H1 (cell line): ENCODE measurements at regions not wholly inside any gene's neighbourhood (a gene's known extent, or its start where the extent isn't known, plus 50 kb on each side); places are given as distances from the start of the nearest gene placed in this dataset.

Experiments used
- CTCF ChIA-PET: fragments of 300-600 bp; sonication (Branson Sonifier 250); formaldehyde crosslinking; loops from one replicate; lab custom pipeline; 2021; ENCODE audit not compliant: partially characterized antibody; lab: Charles Lee
- POLR2A ChIA-PET: fragments of 300-600 bp; sonication (Branson Sonifier 250); formaldehyde crosslinking; loops from one replicate; lab custom pipeline; 2021; ENCODE audit warnings: inconsistent platforms; ENCODE audit not compliant: partially characterized antibody; lab: Charles Lee
- DNase-seq, 2 experiments: peaks; one replicate each; pipeline versions ENCODE4 v3.0.0 to v3.0.0-alpha.2; 2010 to 2022; ENCODE audit warnings: low spot score in 2 of 2, low read depth in 1 of 2, mixed read lengths in 1 of 2
- FAIRE-seq: peaks from 2 replicates; lab custom pipeline; 2011; peaks lifted over from hg19 to GRCh38; lab: Jason Lieb, UNC
- H2AFZ ChIP-seq: 2 replicates; pipeline ENCODE4 v1.8.1; 2012; ENCODE audit warnings: low read length, inconsistent platforms
- H2AK5ac ChIP-seq: 2 replicates; pipeline ENCODE4 v1.6.1; 2013; ENCODE audit warnings: low read depth, low read length
- H2BK120ac ChIP-seq: replicated peaks from 2 replicates; pipeline ENCODE3; 2013; ENCODE audit warnings: low read depth, low read length, inconsistent platforms
- H2BK12ac ChIP-seq: 2 replicates; pipeline ENCODE4 v1.6.1; 2013; ENCODE audit warnings: low read depth, low read length
- H2BK15ac ChIP-seq: 2 replicates; pipeline ENCODE4 v1.6.1; 2013; ENCODE audit warnings: low read length
- H2BK20ac ChIP-seq: 2 replicates; pipeline ENCODE4 v1.6.1; 2013; ENCODE audit warnings: low read length
- H2BK5ac ChIP-seq: 2 replicates; pipeline ENCODE4 v1.6.1; 2013; ENCODE audit warnings: low read depth, low read length
- H3K14ac ChIP-seq: 2 replicates; pipeline ENCODE4 v1.6.1; 2013; ENCODE audit warnings: inconsistent platforms; ENCODE audit not compliant: insufficient read length
- H3K18ac ChIP-seq: 2 replicates; pipeline ENCODE4 v1.6.1; 2013; ENCODE audit warnings: low read length; ENCODE audit errors: extremely low read depth
- H3K23ac ChIP-seq: 2 replicates; pipeline ENCODE4 v1.6.1; 2013; ENCODE audit warnings: inconsistent platforms; ENCODE audit not compliant: insufficient read length
- H3K23me2 ChIP-seq: 2 replicates; pipeline ENCODE4 v1.6.1; 2013; ENCODE audit warnings: low read depth, low read length
- H3K27ac ChIP-seq: 2 replicates; pipeline ENCODE4 v1.6.1; 2011; ENCODE audit warnings: low read depth, low read length, inconsistent platforms
- H3K27me3 ChIP-seq, 4 experiments: replicated peaks in 1 of 4; 1 replicate in 1 of 4; 2 replicates in 3 of 4; pipeline versions ENCODE4 v1.6.1 to v1.8.1; 2011 to 2013; ENCODE audit warnings: low read length in 3 of 4, mild to moderate bottlenecking in 3 of 4, inconsistent platforms in 2 of 4, mixed read lengths in 2 of 4, moderate library complexity in 1 of 4; ENCODE audit not compliant: control insufficient read depth in 3 of 4, insufficient read depth in 3 of 4; ENCODE audit errors: extremely low read depth in 1 of 4
- H3K36me3 ChIP-seq, 4 experiments: 2 replicates each; pipeline versions ENCODE4 v1.6.1 to v1.8.1; 2011 to 2013; ENCODE audit warnings: mild to moderate bottlenecking in 4 of 4, low read length in 3 of 4, moderate library complexity in 2 of 4, control low read depth in 1 of 4, inconsistent platforms in 1 of 4; ENCODE audit not compliant: insufficient read depth in 4 of 4, control insufficient read depth in 2 of 4
- H3K4ac ChIP-seq: replicated peaks from 2 replicates; pipeline ENCODE3; 2013; ENCODE audit warnings: low read length, low read depth, mixed read lengths, inconsistent platforms; ENCODE audit not compliant: insufficient read length
- H3K4me1 ChIP-seq, 4 experiments: replicated peaks in 1 of 4; 1 replicate in 1 of 4; 2 replicates in 3 of 4; pipeline versions ENCODE4 v1.6.1 to v1.8.1; 2011 to 2013; ENCODE audit warnings: low read length in 3 of 4, inconsistent platforms in 2 of 4, mixed read lengths in 1 of 4; ENCODE audit not compliant: insufficient read depth in 4 of 4, control insufficient read depth in 3 of 4
- H3K4me2 ChIP-seq, 2 experiments: 2 replicates each; pipeline versions ENCODE4 v1.6.1 to v1.8.1; 2011 to 2013; ENCODE audit warnings: low read depth in 2 of 2, low read length in 2 of 2, control low read depth in 1 of 2, inconsistent platforms in 1 of 2, mild to moderate bottlenecking in 1 of 2; ENCODE audit not compliant: insufficient read depth in 1 of 2
- H3K4me3 ChIP-seq, 4 experiments: fragments of 200-600, 300-600 bp in 1 of 4; sonication (generic), shearing (Covaris generic), sonication (Bioruptor Twin) in 1 of 4; 2 replicates each; pipeline versions ENCODE4 v1.5.1 to v1.8.1; 2011 to 2016; ENCODE audit warnings: low read length in 4 of 4, low read depth in 3 of 4, control low read depth in 2 of 4, inconsistent platforms in 2 of 4, mild to moderate bottlenecking in 2 of 4, mixed read lengths in 1 of 4, moderate library complexity in 1 of 4; ENCODE audit not compliant: insufficient read depth in 2 of 4; ENCODE audit errors: extremely low read depth in 1 of 4
- H3K56ac ChIP-seq: replicated peaks from 2 replicates; pipeline ENCODE3; 2013; ENCODE audit warnings: low read depth, mild to moderate bottlenecking, mixed read lengths, low read length, inconsistent platforms; ENCODE audit not compliant: insufficient read length
- H3K79me1 ChIP-seq: 2 replicates; pipeline ENCODE4 v1.6.1; 2013; ENCODE audit warnings: low read depth, low read length, control low read depth
- H3K79me2 ChIP-seq, 2 experiments: 2 replicates each; pipeline versions ENCODE4 v1.6.1 to v1.8.1; 2012 to 2013; ENCODE audit warnings: low read length in 2 of 2, mild to moderate bottlenecking in 2 of 2, inconsistent platforms in 1 of 2; ENCODE audit not compliant: insufficient read depth in 2 of 2, control insufficient read depth in 1 of 2
- H3K9ac ChIP-seq, 4 experiments: replicated peaks in 1 of 4; 1 replicate in 1 of 4; 2 replicates in 3 of 4; pipeline versions ENCODE4 v1.6.1 to v1.8.1; 2011 to 2013; ENCODE audit warnings: low read depth in 3 of 4, low read length in 3 of 4, control low read depth in 2 of 4, mild to moderate bottlenecking in 2 of 4, moderate library complexity in 2 of 4, inconsistent platforms in 1 of 4; ENCODE audit errors: extremely low read depth in 1 of 4
- H3K9me3 ChIP-seq, 2 experiments: 2 replicates each; pipeline versions ENCODE4 v1.6.1 to v1.8.1; 2012 to 2013; ENCODE audit warnings: mild to moderate bottlenecking in 2 of 2, moderate library complexity in 2 of 2, control low read depth in 1 of 2, inconsistent platforms in 1 of 2, low read depth in 1 of 2, low read length in 1 of 2, mixed read lengths in 1 of 2; ENCODE audit not compliant: insufficient read depth in 2 of 2
- H4K20me1 ChIP-seq, 2 experiments: replicated peaks in 1 of 2; 2 replicates each; pipeline versions ENCODE3 to v1.8.1; 2011 to 2013; ENCODE audit warnings: inconsistent platforms in 2 of 2, low read length in 2 of 2, mild to moderate bottlenecking in 1 of 2; ENCODE audit not compliant: insufficient read depth in 2 of 2, control insufficient read depth in 1 of 2
- H4K5ac ChIP-seq: 2 replicates; pipeline ENCODE4 v1.6.1; 2013; ENCODE audit warnings: low read length, low read depth, mixed read lengths, inconsistent platforms; ENCODE audit not compliant: insufficient read length
- H4K8ac ChIP-seq: 2 replicates; pipeline ENCODE4 v1.8.0; 2013; ENCODE audit warnings: mild to moderate bottlenecking, moderate library complexity, low read length, inconsistent platforms; ENCODE audit not compliant: insufficient read depth; ENCODE audit errors: extremely low read depth
- H4K91ac ChIP-seq: replicated peaks from 2 replicates; pipeline ENCODE3; 2013; ENCODE audit warnings: low read length, mixed read lengths, inconsistent platforms; ENCODE audit not compliant: insufficient read length
- CBX8 ChIP-seq: fragments of 300-800, 300-1000 bp; sonication (generic); IDR thresholded peaks from 2 replicates; pipeline ENCODE4 v1.7.1; 2016; ENCODE audit warnings: low read depth, low read length, borderline replicate concordance
- GABPA ChIP-seq: IDR thresholded peaks from 2 replicates; pipeline ENCODE4 v1.6.1; 2011; ENCODE audit warnings: mild to moderate bottlenecking, low read length, moderate library complexity, borderline replicate concordance; ENCODE audit not compliant: insufficient read depth
- GTF2F1 ChIP-seq: IDR thresholded peaks from 2 replicates; pipeline ENCODE4 v1.6.1; 2012; ENCODE audit warnings: low read depth, low read length, improper control_type of control experiment, borderline replicate concordance
- JUN ChIP-seq: IDR thresholded peaks from 2 replicates; pipeline ENCODE4 v1.6.1; 2011; ENCODE audit warnings: low read depth, mild to moderate bottlenecking, improper control_type of control experiment, low read length
- JUND ChIP-seq: IDR thresholded peaks from 2 replicates; pipeline ENCODE4 v1.6.1; 2011; ENCODE audit warnings: mild to moderate bottlenecking, improper control_type of control experiment, low read length
- RNF2 ChIP-seq: fragments of 200-900, 300-1000 bp; sonication (generic); IDR thresholded peaks from 2 replicates; pipeline ENCODE4 v1.7.1; 2016; ENCODE audit warnings: borderline replicate concordance, low read depth, mild to moderate bottlenecking, antibody characterized with exemption, low read length; ENCODE audit not compliant: poor library complexity, severe bottlenecking; ENCODE audit errors: missing control alignments
- TEAD4 ChIP-seq: IDR thresholded peaks from 2 replicates; pipeline ENCODE4 v1.6.1; 2012; ENCODE audit warnings: low read depth, low read length, inconsistent platforms, mixed read lengths
- WGBS, 2 experiments: shearing (Covaris generic) in 1 of 2; methylation state at CpG; one replicate each; pipeline versions ENCODE4 v1.1.6 to v1.1.7; 2013 to 2015; ENCODE audit warnings: low lambda C conversion rate in 2 of 2, mixed read lengths in 2 of 2, inconsistent platforms in 1 of 2, low coverage in 1 of 2, missing lambda C conversion rate in 1 of 2; ENCODE audit not compliant: insufficient replicate concordance in 2 of 2, insufficient coverage in 1 of 2, insufficient read length in 1 of 2; ENCODE audit errors: extremely low coverage in 1 of 2, missing lambda C conversion rate in 1 of 2; 5-methylcytosine and 5-hydroxymethylcytosine counted together

- Histone ChIP-seq H3K27me3 (no peaks in the 10 kb centered on the region), H3K9me3 (no peaks in the 10 kb centered on the region), H3K4me2 (no peak overlapping the region), H3K9ac (no peak overlapping the region), H3K56ac (no peak overlapping the region), H3K27ac (no peak overlapping the region), H3K4ac (no peak overlapping the region), H2AFZ (no peak overlapping the region), H2BK20ac (no peak overlapping the region), H3K79me2 (no peaks in the 10 kb centered on the region), H4K20me1 (no peaks in the 10 kb centered on the region), H3K23ac (no peak overlapping the region), H3K4me1 (no peaks in the 10 kb centered on the region), H3K23me2 (no peaks in the 10 kb centered on the region), H3K79me1 (no peaks in the 10 kb centered on the region), H2BK5ac (no peak overlapping the region), H3K4me3 (no peak overlapping the region), H3K18ac (no peak overlapping the region), H3K14ac (no peak overlapping the region), H4K91ac (no peak overlapping the region), H3K36me3 (no peaks in the 10 kb centered on the region), H2AK5ac (no peak overlapping the region), H4K5ac (no peak overlapping the region), H2BK15ac (no peak overlapping the region), H4K8ac (no peak overlapping the region), H2BK120ac (no peak overlapping the region), H2BK12ac (no peak overlapping the region)
- WGBS, 2 experiments = 89% methylated on average over 1 of the region's 1 CpG; no CpG with 5 or more reads in 1 of the 2 experiments
- no peak for TF ChIP-seq JUN
- TF ChIP-seq GTF2F1 = no peak
- TF ChIP-seq TEAD4 = no peak
- no peak for TF ChIP-seq GABPA
- no peak for TF ChIP-seq CBX8
- no peak for TF ChIP-seq RNF2
- no peak for TF ChIP-seq JUND
- FAIRE-seq (no peak), DNase-seq (no peak)
- POLR2A ChIA-PET = no interaction called here
- CTCF ChIA-PET = interaction anchor here (0.8 to 1.5 kb wide), 2 partner anchors 10 to 16 kb away, joined by 3 to 4 read pairs; no protein-coding TSS in a partner anchor
Observed at GRCh38 chr11:98307827-98308491, 712.8 kb upstream of the CNTN5 start.
